B cell (primary cell): ENCODE measurements at regions not wholly inside any gene's neighbourhood (a gene's known extent, or its start where the extent isn't known, plus 50 kb on each side); places are given as distances from the start of the nearest gene placed in this dataset.

Experiments
- ATAC-seq: fragments of 200-7000 bp; cut with Tn5 transposase; one replicate; pipeline ENCODE4 v1.10.0; 2021; ENCODE audit warnings: low read depth, mild to moderate bottlenecking, moderate number of reproducible peaks, moderate library complexity
- CTCF ChIA-PET: fragments of 350-600 bp; sonication (Branson Sonifier 250); formaldehyde crosslinking; loops from one replicate; lab custom pipeline; 2021; ENCODE audit warnings: antibody characterized with exemption, inconsistent platforms; lab: Charles Lee
- POLR2A ChIA-PET: fragments of 350-600 bp; sonication (Branson Sonifier 250); formaldehyde crosslinking; loops from one replicate; lab custom pipeline; 2021; ENCODE audit warnings: antibody characterized with exemption; lab: Charles Lee
- DNase-seq: peaks from one replicate; pipeline ENCODE4 v3.0.0; 2013
- H2AFZ ChIP-seq: 2 replicates; pipeline ENCODE4 v1.6.1; 2012; ENCODE audit warnings: mild to moderate bottlenecking, low read depth, low read length; ENCODE audit not compliant: insufficient read depth, poor library complexity, severe bottlenecking
- H3K27ac ChIP-seq, 2 donors: 1 replicate in 1 of 2; 2 replicates in 1 of 2; pipeline ENCODE4 v1.5.1; 2012 to 2013; ENCODE audit warnings: low read length in 2 of 2, mild to moderate bottlenecking in 2 of 2, moderate library complexity in 1 of 2
- H3K27me3 ChIP-seq, 4 experiments: fragments of 200-600 bp in 1 of 4; sonication (generic) in 1 of 4; replicated peaks in 1 of 4; 1 replicate in 2 of 4; 2 replicates in 2 of 4; pipeline versions ENCODE4 v1.6.1 to v1.7.0; 2013 to 2016; ENCODE audit warnings: low read length in 3 of 4, mild to moderate bottlenecking in 2 of 4, mixed read lengths in 1 of 4, moderate library complexity in 1 of 4; ENCODE audit not compliant: insufficient read depth in 4 of 4, control insufficient read depth in 3 of 4; ENCODE audit errors: control extremely low read depth in 1 of 4
- H3K36me3 ChIP-seq, 2 experiments: replicated peaks in 1 of 2; 1 replicate in 1 of 2; 2 replicates in 1 of 2; pipeline versions ENCODE4 v1.6.1 to v1.7.1; 2013; ENCODE audit warnings: low read length in 1 of 2; ENCODE audit not compliant: insufficient read depth in 2 of 2, control insufficient read depth in 1 of 2; ENCODE audit errors: control extremely low read depth in 1 of 2, extremely low read depth in 1 of 2
- H3K4me1 ChIP-seq, 2 donors: fragments of 200-600 bp in 1 of 2; sonication (generic) in 1 of 2; 1 replicate in 1 of 2; 2 replicates in 1 of 2; pipeline versions ENCODE4 v1.5.1 to v1.6.1; 2013 to 2017; ENCODE audit warnings: low read length in 2 of 2; ENCODE audit not compliant: control insufficient read depth in 2 of 2, insufficient read depth in 2 of 2
- H3K4me2 ChIP-seq: replicated peaks from 2 replicates; pipeline ENCODE3; 2012; ENCODE audit warnings: mild to moderate bottlenecking, low read depth, low read length; ENCODE audit not compliant: poor library complexity, severe bottlenecking
- H3K4me3 ChIP-seq, 5 experiments: fragments of 200-600 bp in 1 of 5; sonication (generic) in 1 of 5; 1 replicate in 3 of 5; 2 replicates in 2 of 5; pipeline versions ENCODE4 v1.5.1 to v1.7.0; 2011 to 2016; ENCODE audit warnings: low read length in 4 of 5, mild to moderate bottlenecking in 4 of 5, low read depth in 2 of 5, control low read depth in 1 of 5, moderate library complexity in 1 of 5; ENCODE audit not compliant: insufficient read depth in 1 of 5; ENCODE audit errors: control extremely low read depth in 1 of 5, extremely low read depth in 1 of 5
- H3K79me2 ChIP-seq: fragments of 200-600 bp; sonication (generic); one replicate; pipeline ENCODE4 v1.6.0; 2016; ENCODE audit warnings: low read length; ENCODE audit not compliant: control insufficient read depth, insufficient read depth
- H3K9ac ChIP-seq: fragments of 200-600 bp; sonication (generic); 2 replicates; pipeline ENCODE4 v1.6.1; 2017; ENCODE audit warnings: mild to moderate bottlenecking, low read length, moderate library complexity
- H3K9me3 ChIP-seq, 3 donors: one replicate each; pipeline versions ENCODE4 v1.6.1 to v1.7.1; 2013; ENCODE audit warnings: low read length in 2 of 3; ENCODE audit not compliant: control insufficient read depth in 2 of 3, insufficient read depth in 1 of 3; ENCODE audit errors: control extremely low read depth in 1 of 3
- H4K20me1 ChIP-seq: 2 replicates; pipeline ENCODE4 v1.6.0; 2012; ENCODE audit warnings: mild to moderate bottlenecking, low read length; ENCODE audit not compliant: insufficient read depth, control insufficient read depth, poor library complexity, severe bottlenecking
- H3K27ac Mint-ChIP-seq: one replicate; pipeline ENCODE4 v1.8.0; 2021; ENCODE audit warnings: mixed read lengths
- H3K27me3 Mint-ChIP-seq: one replicate; pipeline ENCODE4 v1.8.0; 2021; ENCODE audit warnings: mixed read lengths
- H3K4me1 Mint-ChIP-seq: one replicate; pipeline ENCODE4 v1.8.0; 2021; ENCODE audit warnings: mixed read lengths
- H3K4me3 Mint-ChIP-seq: one replicate; pipeline ENCODE4 v1.8.0; 2021; ENCODE audit warnings: mixed read lengths
- H3K9me3 Mint-ChIP-seq: one replicate; pipeline ENCODE4 v1.8.0; 2022; ENCODE audit warnings: mixed read lengths; ENCODE audit not compliant: insufficient read depth
- EZH2 ChIP-seq: IDR thresholded peaks from 2 replicates; pipeline ENCODE4 v1.6.1; 2012; ENCODE audit warnings: borderline replicate concordance, low read depth, mild to moderate bottlenecking, moderate library complexity, low read length; ENCODE audit not compliant: insufficient read depth, poor library complexity, severe bottlenecking
- WGBS: methylation state at CpG from one replicate; pipeline ENCODE4 v1.1.5; 2013; ENCODE audit warnings: missing lambda C conversion rate; ENCODE audit not compliant: insufficient coverage; 5-methylcytosine and 5-hydroxymethylcytosine counted together
- intact Hi-C: fragments of 100-400 bp; cut with micrococcal nuclease; formaldehyde crosslinking; loops from one replicate; pipeline ENCODE4 v1.10.0; 2022
- TF ChIP-seq, protein P1 (sequence below): fragments of 200-600 bp; IDR thresholded peaks from one replicate; pipeline ENCODE4 v1.8.0; 2022; ENCODE audit warnings: antibody characterized with exemption, mild to moderate bottlenecking

DNA sequence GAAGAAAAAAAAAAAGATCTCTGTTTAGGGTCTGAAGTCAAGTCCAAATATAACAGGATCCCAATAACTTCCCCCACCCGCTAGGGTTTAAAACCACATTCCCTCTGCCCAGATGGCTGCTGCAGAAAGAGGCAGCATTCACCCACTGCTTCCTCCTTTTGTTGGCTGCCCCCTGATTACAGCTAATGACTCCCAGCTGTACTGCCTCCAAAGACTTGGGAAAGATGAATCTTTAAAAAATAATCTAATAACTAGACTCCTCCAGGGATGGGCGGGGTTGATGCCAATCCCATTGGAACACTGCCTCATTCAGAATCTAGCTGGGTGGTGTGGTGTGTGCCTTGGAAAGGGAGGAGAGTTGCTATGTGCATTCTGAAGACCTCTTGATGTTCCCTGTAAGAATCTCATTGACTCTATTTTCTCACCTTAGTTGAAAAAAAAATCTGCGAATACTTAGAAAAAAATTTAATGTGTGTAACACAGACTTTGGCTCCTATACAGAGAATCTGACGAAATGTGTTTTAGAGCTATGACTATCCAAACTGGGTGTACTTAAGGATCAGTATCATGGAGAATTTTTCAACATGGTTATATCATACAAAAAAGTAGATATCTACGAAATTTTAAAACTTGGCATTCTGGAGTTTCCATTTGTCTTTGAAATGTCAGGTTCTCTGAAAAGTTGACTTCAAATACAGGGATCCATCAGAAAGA, 174.0 kb downstream of the RNF144B start:
- no peaks in the 10 kb centered on the region for H3K4me1 Mint-ChIP-seq
- Histone ChIP-seq H3K36me3 (no peaks in the 10 kb centered on the region), H3K79me2 (no peaks in the 10 kb centered on the region), H3K9ac (no peak overlapping the region), H3K4me1 (no peaks in the 10 kb centered on the region), H3K4me2 (no peak overlapping the region), H3K4me3 (no peak overlapping the region), H2AFZ (no peak overlapping the region), H4K20me1 (no peaks in the 10 kb centered on the region), H3K9me3 (no peaks in the 10 kb centered on the region), H3K27me3 (peaks cover 0 to 11% (median 0%) of the 10 kb centered on the region in 4 experiments), H3K27ac (no peak overlapping the region)
- ChIA-PET POLR2A (no interaction called here), CTCF (no interaction called here)
- no peak overlapping the region for H3K4me3 Mint-ChIP-seq
- TF ChIP-seq, protein P1, sequence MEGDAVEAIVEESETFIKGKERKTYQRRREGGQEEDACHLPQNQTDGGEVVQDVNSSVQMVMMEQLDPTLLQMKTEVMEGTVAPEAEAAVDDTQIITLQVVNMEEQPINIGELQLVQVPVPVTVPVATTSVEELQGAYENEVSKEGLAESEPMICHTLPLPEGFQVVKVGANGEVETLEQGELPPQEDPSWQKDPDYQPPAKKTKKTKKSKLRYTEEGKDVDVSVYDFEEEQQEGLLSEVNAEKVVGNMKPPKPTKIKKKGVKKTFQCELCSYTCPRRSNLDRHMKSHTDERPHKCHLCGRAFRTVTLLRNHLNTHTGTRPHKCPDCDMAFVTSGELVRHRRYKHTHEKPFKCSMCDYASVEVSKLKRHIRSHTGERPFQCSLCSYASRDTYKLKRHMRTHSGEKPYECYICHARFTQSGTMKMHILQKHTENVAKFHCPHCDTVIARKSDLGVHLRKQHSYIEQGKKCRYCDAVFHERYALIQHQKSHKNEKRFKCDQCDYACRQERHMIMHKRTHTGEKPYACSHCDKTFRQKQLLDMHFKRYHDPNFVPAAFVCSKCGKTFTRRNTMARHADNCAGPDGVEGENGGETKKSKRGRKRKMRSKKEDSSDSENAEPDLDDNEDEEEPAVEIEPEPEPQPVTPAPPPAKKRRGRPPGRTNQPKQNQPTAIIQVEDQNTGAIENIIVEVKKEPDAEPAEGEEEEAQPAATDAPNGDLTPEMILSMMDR, result no peak
- no peak for TF ChIP-seq EZH2
- no peak overlapping the region for H3K27ac Mint-ChIP-seq
- DNase-seq, result no peak
- no peak for ATAC-seq
- no peaks in the 10 kb centered on the region for H3K9me3 Mint-ChIP-seq
- intact Hi-C loops, result no loop called here
- H3K27me3 Mint-ChIP-seq, result peaks cover 34% of the 10 kb centered on the region
- WGBS, result 0% methylated on average over 1 of the region's 5 CpGs

DNA sequence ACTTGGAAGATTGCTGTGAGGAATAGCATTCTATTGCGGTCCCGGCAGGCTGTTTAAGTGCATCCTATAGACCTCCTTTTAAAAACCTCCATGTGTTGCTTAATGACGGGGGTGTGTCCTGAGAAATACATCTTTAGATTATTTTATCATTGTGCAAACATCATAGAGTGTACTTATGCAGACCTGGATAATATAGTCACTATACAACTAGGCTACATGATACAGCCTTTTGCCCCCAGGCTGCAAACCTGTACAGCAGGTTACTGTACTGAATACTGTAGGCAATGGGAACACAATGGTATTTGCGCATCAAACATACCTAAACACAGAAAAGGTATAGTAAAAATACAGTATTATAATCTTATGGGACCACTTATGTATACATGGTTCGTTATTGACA, 175.6 kb downstream of the RNF144B start:
- Histone ChIP-seq H3K27ac (no peak overlapping the region), H2AFZ (no peak overlapping the region), H3K4me1 (no peaks in the 10 kb centered on the region), H3K4me3 (no peak overlapping the region), H3K9ac (no peak overlapping the region), H3K4me2 (no peak overlapping the region), H4K20me1 (no peaks in the 10 kb centered on the region), H3K9me3 (no peaks in the 10 kb centered on the region), H3K36me3 (no peaks in the 10 kb centered on the region), H3K27me3 (peaks cover 0 to 8% (median 0%) of the 10 kb centered on the region in 4 experiments), H3K79me2 (no peaks in the 10 kb centered on the region)
- H3K9me3 Mint-ChIP-seq, result no peaks in the 10 kb centered on the region
- CTCF ChIA-PET, result interaction anchor here (0.6 kb wide), 1 partner anchor 622 kb away, joined by 4 read pairs; no protein-coding TSS in a partner anchor
- no peak for TF ChIP-seq EZH2
- TF ChIP-seq, protein P1, result no peak
- intact Hi-C loops, result no loop called here
- H3K4me3 Mint-ChIP-seq, result no peak overlapping the region
- POLR2A ChIA-PET, result no interaction called here
- DNase-seq (no peak), ATAC-seq (no peak)
- peaks cover 31% of the 10 kb centered on the region for H3K27me3 Mint-ChIP-seq
- no CpG with 5 or more reads among the region's 5 CpGs for WGBS
- no peak overlapping the region for H3K27ac Mint-ChIP-seq
- H3K4me1 Mint-ChIP-seq, result no peaks in the 10 kb centered on the region
